Stimulated activated CD4-positive, alpha-beta T cell treated with anti-CD3 and anti-CD28 coated beads, TNF-alpha, amount 100 ng/mL, for 48 hours (primary cell): ENCODE measurements at regions not wholly inside any gene's neighbourhood (a gene's known extent, or its start where the extent isn't known, plus 50 kb on each side); places are given as distances from the start of the nearest gene placed in this dataset.
"Not testable (repeated sequence)": the region's sequence is repeated elsewhere in the genome, so short reads cannot be mapped to it uniquely, and the experiment has no call there.

Source experiments
- DNase-seq, 3 donors: peaks; one replicate each; pipeline ENCODE4 v3.0.0-alpha.2; 2020; ENCODE audit warnings: low read depth in 3 of 3

DNA sequence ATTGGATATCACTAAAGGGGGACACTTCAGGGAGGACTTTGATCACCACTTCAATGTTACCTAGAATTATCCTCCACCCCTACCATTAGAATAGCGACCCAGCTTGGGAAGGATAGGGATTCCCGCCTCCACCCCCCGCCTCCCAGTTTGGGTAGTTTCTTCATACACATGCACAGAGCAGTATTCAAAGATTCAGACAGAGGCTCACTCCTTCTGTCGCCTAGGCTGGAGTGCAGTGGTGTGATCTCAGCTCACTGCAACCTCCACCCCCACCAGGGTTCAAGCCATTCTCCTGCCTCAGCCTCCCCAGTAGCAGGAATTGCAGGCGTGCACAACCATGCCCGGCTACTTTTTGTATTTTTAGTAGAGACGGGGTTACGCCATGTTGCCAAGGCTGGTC is 1166.1 kb downstream of the TYW1 start:
- no peak for DNase-seq

DNA sequence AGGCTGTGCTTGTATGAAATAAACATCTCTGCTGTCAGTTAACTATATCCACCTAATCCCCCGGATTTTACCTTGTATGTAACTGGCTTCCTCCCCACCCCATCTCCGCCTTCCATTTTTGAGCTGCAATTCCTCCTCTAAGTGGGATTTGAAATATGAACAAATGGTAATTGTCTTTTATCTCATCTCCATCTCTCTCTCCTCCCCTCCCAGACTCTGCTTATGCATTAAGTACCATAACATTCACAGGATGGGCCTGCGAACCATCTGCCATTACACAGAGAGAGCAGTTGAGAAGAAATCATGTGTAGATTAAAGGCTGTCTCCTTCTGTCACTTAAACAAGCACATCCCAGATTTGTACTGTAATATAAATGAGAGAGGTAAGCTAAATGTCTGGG is 1169.9 kb downstream of the TYW1 start:
- no peak for DNase-seq

DNA sequence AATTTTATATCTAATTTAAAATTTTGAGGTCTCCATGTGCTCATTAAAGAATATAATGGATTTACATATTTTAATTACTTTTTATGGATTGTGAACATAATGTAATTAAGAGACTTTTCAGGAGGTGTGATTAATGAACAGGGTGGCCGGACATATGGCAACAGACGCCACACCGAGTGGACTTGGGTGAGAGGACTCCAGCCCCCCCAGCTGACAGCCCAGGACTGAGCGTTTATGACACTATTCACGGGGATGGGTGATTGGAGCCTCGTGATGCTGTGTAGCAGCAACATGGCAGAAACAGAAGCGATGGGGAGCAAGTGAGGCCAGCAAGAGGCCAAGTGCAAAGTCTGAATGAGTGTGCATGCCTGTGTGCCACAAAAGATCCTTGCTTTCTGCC is 1176.9 kb downstream of the TYW1 start:
- no peak for DNase-seq

DNA sequence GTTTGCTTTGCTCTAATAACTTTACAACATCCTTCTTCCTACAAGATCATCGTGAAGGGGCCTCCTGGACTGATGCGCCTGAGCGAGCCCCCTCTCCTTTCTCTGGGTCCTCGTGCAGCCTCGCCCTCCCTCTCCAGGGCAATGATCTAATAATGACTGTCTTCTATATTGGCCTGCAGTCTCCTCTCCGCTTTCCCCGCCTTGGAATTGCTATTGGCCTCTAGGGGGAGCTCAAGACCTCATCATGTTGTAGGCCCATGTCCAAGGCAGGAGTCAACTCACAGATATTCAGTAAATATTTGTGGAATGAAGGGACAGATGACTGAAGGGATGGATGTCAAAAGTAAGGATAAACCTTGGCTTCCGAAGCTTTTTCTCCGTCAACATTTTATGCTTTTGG is 1180.3 kb downstream of the TYW1 start:
- no peak for DNase-seq

DNA sequence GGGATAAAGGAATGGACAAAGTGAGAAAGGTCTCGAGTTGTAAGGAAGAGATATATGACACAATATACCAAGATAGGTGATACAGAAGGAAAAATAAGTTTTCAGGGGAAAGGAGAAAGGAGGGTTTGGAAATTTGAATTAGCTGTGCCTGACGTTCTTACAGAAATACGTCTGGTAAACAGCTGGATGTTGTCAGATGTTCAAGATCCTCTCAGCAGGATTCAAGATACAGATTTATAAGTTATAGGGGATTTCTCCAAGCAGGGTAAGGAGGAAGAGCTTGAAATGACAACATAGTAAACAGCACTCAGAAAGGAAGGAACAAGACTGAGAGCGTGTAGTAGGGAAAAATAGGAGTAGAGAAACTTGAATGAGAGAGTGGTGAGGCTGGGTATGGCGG is 1184.1 kb downstream of the TYW1 start:
- no peak for DNase-seq

DNA sequence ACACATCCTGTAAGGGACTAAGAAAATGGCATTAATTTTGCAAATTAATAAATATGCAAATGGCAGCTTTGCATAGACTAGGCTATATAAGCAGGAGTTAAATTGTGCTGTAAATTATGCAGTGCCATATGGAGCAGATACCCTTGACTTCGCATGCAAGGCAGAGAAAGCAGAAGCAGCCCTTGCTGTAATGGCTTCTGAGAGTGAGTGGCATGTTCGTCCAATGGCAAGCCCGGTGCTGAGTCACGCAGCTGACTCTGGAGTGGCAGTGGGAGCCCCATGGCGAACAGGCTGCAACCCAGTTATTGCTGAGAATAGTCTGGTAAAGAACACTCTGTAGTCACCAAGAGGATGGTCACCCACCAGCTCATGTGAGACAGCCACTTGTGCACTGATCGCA is 1186.5 kb downstream of the TYW1 start:
- no peak for DNase-seq

DNA sequence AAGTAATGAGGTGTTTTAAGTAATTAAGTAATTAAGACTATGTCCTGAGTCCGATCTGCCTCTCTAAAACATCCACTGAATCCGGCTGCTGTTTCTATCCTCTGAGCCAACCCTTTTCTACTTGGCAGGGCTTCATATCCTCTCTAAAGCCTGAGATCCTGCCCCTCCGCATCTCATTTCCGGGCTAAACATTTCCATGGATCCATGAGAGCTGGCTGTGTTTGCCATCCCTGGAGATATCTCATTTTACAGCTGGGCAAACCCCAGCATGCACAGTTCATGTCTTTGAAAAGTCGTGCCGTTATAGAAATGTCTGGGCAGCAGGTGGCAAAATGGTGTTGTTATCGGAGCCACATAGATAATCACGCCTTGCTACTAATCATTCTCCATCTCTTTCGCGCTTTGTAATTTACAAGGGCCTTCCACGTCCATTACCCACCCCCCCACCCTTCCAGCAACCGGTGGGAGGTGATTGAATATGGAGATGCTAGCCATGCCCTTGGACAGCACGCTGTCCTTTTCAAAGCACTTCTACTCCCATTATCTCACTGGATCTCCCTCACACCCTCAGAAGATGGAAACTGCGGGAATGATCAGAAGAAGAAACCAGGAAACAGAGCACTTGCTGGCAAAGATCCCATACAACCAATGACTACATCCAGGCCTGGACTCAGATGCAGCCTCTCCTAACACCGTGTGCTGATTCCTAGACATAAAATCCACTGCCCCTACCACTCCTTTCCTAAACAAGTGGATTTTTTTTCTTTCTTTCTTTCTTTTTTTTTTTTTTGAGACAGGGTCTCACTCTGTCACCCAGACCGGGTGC is 1189.2 kb downstream of the TYW1 start:
- no peak for DNase-seq

DNA sequence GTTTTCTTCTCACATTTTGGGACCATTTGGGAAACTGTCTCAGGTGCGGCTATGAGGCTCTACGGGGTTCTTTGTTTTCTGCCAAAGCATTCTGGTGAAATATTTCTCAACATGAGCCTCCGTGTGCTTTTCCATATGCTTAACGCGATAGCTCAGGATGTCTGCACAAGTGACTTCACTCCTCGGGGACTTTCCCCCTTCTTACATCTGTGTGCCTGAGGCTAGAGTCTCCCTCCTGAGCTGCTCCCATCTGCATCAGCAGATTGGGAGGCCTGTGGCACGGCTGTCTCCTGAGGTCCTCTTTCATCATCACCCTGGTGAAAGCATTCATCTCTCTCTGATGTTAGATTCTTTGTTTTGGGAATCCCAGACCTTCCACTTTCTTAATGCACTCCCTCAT is 1190.9 kb downstream of the TYW1 start:
- no peak for DNase-seq

DNA sequence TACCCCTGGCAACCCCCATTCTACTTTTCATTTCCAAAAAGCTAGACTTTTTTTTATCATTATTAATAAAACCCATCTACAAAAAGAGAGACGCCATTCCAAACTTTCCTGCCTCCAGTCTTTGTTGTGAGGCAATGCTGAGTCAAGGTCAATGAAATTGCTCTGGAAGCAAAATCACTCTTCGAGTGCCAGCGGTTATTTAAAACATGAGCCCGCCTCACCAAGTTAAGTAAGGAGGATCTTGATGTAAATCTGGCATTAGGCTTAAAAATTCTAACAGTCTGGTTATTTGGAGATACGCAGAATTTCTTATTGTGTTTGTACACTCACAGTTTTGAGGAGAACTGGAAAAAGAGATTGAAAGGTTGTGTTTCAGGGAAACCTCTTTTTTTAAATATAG is 1196.3 kb downstream of the TYW1 start:
- DNase-seq = no peak

DNA sequence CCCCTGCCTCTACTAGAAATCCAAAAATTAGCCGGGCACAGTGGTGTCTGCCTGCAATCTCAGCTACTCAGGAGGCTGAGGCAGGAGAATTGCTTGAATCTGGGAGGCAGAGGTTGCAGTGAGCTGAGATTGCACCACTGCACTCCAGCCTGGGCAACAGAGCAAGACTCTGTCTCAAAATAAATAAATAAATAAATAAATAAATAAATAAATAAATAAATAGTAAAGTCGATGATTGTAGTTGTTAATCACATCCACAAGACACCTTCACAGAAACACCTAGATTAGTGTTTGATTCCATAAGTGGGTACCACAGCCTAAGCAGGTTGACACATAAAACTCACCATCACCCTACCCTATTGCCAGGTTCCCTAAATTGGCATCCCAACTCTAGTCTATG is 1199.0 kb downstream of the TYW1 start:
- DNase-seq = not testable (repeated sequence)

DNA sequence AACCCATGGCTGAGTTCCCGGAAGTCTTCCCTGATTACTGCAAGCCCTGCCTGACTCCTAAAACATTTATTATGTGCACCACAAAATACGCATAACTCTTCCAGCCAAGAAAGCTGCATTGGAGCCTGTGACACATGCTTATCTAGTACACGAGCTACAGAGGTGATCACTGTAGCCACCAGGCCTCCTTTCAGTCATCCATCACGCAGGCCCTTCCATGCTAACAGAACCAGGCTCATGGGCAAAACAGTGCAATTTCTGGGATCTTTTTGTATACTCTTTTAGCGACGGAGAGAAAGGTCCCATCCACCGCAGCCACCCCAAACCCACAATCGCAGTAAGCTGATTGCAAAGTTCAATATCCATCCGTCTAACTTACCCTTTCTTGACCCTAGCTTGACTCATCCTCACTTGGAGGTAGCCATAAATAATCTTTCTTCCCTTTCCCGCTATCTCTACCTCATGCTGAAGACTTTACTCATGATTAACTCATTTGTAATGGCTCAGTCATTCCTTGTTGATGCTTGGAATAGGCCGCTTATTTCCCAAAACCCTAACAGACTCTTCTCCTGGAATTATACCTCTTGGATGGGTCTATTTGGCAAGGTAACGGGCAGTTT is 1203.5 kb downstream of the TYW1 start:
- no peak for DNase-seq

DNA sequence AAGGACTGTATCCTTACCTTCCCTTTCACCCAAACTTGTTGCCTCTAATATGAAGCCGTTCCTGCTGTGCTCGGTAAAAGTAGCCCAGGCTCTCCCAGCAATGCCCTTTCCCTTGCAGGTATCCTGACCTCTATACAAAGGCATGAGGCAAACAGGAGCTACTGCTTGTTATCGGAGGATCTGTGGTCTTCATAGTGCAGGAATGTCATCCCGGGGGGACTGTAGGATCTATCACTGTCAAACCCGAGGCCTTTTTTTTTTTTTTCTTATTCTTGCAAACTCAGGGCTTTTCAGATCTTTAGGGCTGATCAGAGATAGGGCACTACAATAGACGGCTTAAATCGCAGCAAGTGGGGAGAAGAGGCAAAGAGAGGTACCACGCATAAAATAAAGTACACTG is 1206.6 kb downstream of the TYW1 start:
- DNase-seq = no peak

DNA sequence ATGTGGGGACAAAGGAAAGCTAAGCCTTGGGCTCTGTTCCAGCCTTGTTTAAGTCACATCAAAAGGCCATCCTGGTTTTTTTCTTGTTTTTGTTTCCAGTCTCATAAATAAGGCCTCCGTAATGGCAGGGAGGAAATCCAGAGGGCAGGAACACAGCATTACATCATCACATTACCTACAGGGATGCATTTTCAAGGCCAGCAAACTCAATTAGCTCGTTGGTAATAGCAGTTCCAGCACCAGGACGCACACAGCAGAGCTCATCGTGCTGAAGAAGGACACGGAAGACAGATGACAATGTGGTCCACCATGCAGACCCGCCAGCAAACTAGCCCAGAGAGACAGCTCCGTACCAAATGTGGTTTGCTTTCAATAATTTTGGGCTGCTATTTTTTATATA is 1209.2 kb downstream of the TYW1 start:
- DNase-seq = no peak

DNA sequence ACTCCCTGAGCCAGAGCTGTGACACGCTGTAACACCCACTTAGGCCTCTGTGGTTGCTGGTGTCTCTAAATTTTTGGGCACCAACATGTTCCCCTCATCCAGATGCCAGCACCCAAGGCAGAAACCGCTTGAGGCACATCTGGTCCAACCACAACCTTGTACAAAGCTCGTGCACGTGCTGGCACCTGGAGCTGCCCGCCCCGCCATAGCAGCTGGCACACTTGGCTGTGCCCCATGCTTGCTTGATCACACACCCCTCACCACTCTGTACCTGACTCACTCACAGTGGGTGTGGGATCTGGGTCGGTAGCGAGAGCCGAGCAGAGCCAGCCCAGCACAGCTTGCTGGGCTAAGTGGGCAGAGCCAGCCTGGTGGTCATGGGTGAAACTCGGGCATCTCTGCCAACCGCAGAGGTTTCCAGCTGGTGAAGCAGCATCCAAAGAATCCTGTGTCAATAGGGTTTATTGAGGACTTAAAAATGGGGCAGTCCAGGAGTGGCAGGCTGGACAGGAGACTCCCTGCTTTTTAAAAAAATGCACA is 1210.4 kb downstream of the TYW1 start:
- no peak for DNase-seq

DNA sequence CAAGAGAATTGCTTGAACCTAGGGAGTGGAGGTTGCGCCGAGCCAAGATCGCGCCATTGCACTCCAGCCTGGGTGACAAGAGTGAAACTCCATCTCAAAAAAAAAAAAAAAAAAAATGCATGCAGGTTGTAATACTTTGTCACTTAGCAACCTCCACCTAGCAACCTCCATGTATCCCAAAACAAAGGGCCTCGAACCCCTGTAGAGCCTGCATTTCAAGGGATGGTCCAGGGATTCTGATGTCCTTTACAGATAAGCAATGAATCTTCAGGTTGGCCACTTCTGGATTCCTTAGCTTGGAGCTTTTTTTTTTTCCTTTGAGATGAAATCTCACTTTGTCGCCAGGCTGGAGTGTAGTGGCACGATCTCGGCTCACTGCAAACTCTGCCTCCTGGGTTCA is 1211.0 kb downstream of the TYW1 start:
- no peak for DNase-seq

DNA sequence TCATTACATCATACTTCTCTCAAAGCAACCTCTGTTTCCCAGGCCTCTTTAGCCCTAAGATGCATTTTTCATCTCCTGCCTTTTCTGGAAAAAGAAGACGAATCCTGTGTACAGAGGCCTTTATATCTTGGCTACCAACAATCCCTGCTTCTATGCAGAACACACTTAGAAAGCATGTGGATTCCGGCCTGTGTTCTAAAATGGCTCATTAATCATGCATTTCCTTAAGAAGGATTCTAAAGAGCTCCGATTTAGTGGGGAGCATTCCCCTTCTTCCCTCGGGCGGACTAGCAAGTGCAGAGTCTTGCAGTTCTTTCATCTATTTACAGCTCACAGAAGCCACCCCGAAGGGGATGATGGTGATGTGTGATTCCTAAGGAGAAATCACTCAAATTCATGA is 1212.9 kb downstream of the TYW1 start:
- DNase-seq = no peak

DNA sequence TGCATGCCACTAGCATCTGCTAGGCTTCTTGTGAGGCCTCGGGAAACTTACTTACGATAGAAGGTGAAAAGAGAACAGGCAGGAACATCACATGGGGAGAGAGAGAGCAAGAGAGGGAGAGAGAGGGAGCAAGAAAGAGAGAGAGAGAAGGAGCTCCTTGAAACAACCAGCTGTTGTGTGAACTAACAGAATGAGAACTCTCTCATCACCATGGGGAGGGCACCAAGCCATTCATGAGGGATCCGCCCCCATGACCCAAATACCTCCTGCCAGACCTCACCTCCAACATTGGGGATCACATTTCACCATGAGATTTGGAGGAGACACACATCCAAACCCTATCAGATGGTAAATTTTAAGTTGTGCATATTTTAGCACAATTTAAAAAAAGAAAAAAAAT is 1217.2 kb downstream of the TYW1 start:
- DNase-seq = no peak

DNA sequence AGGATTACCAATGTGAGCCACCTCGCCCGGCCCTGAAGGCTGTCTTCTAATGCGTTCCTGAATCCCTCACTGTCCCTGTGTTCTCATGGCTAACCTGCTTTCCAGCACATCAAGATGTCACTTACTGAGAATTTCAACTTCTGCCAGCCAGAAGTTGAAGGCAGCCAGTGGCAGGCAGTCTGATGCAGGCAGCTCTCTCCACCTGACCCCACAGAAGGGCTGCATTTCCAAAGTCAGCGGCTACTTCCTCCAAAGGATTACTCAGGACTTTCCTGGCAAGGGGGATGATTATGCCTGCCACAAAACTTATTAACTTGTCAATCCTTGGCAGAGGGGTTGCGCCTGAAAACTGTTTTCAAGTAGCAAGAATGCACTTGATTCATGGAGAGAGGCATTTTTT is 1219.4 kb downstream of the TYW1 start:
- no peak for DNase-seq

DNA sequence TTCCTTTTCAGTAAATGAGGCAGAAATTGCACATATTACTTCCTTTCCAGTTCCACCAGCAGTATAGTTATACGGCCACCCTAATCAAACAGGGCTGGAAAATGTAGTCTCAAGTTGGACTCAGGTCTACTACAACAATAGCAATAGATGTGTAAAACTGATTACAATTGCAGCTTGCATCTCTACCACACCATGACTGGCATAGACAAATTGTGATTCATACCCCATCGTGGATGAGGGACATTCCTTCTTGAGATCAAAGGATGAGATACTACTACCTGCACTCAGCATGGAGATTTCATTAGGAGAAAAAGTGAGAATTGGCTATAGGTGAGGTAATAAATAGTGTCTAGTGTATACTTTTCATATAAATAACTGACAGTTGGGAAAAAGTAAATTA is 1220.8 kb downstream of the TYW1 start:
- DNase-seq = no peak

DNA sequence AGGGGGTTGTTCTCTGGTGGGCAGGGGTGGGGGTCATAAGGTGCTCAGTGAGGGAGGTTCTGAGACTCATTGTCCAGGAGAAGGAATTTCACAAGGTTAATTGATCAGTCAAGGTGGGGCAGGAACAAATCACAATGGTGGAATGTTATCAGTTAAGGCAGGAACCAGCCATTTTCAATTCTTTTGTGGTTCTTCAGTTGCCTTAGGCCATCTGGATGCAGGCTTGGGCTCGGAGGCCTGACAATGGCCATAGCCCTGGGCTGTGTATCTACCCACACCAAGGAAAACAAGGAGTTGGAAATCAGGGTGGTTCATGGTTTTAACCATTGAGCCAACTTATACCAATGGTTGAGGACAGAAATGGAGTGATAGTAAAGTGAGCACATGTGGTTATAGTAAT is 1221.8 kb downstream of the TYW1 start:
- no peak for DNase-seq

DNA sequence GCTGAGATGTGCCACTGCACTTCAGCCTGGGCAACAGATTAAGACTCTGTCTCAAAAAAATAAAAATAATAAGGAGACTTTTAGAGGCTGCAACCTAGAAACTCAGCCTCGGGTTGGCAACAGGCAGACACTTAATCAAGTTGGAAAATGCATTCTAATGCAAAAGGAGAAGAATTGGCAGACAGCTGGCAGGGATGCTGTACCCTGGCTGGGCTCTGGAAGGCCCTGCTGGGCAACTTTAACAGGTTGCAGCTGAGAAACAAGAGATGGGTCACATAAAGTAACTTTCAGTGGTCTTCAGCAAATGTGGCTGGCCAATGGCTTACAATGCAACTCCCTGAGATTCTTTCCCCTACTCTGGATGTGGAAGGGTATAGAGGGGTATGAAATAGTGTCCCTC is 1225.7 kb downstream of the TYW1 start:
- DNase-seq = no peak

DNA sequence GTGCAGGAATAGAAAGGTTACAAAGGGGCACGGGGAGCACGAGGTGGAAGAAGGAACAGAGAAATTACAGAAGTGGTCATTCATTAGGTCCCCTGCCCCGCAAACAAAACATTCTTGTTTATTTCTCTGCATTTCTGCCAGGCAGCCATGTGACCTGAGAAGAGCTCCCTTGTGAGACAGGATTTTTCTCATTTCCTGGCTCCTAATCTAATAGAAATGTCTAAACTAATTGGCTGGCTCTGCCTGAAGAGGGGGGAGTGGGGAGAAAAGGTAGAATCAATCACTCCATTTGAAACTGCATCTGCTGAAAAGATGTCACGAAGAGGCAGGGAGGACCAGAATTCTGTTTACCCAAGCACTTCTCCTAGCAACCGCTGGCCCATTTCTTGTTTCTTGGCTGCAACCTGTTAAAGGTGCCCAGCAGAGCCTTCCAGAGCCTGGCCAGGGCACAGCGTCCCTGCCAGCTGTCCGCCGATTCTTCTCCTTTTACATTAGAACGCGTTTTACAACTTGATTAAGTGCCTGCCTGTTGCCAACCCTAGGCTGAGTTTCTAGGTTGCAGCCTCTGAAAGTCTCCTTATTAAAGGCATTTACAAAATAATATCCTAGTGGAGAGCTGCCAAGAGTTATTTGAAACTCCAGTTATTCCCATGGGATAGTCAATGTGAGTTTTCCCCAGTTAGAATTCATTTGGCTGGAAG is 1227.6 kb downstream of the TYW1 start:
- no peak for DNase-seq

DNA sequence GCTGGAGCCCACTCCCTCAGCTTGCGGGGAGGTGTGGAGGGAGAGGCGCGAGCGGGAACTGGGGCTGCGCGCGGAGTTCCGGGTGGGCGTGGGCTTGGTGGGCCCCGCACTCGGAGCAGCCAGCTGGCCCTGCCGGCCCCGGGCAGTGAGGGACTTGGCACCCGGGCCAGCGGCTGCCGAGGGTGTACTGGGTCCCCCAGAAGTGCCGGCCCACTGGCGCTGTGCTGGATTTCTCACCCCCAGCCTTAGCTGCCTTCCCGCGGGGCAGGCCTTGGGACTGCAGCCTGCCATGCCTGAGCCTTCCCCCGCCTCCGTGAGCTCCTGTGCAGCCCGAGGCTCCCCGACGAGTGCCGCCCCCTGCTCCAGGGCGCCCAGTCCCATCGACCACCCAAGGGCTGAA is 1234.4 kb downstream of the TYW1 start:
- DNase-seq = not testable (repeated sequence)
